Lung (tissue), 11 donors: ENCODE measurements at regions not wholly inside any gene's neighbourhood (a gene's known extent, or its start where the extent isn't known, plus 50 kb on each side); places are given as distances from the start of the nearest gene placed in this dataset.

Experiments used
- ATAC-seq: fragments of 200-7000 bp; cut with Tn5 transposase; one replicate; pipeline ENCODE4 v1.9.1; 2020; ENCODE audit warnings: moderate number of reproducible peaks; ENCODE audit not compliant: insufficient read depth, low FRiP score
- DNase-seq, 3 donors: peaks; one replicate each; pipeline ENCODE4 v3.0.0-alpha.2; 2013 to 2017
- H3K27ac ChIP-seq, 2 donors: one replicate each; pipeline ENCODE4 v1.5.1; 2013; ENCODE audit warnings: mild to moderate bottlenecking in 2 of 2, moderate library complexity in 2 of 2, control low read depth in 1 of 2, inconsistent platforms in 1 of 2, low read depth in 1 of 2, low read length in 1 of 2
- H3K27me3 ChIP-seq, 3 donors: one replicate each; pipeline ENCODE4 v1.5.1; 2013; ENCODE audit warnings: low read length in 2 of 3; ENCODE audit not compliant: control insufficient read depth in 3 of 3, insufficient read depth in 3 of 3
- H3K36me3 ChIP-seq, 4 donors: one replicate each; pipeline ENCODE4 v1.5.1; 2013; ENCODE audit warnings: low read length in 4 of 4, mild to moderate bottlenecking in 1 of 4, moderate library complexity in 1 of 4; ENCODE audit not compliant: control insufficient read depth in 4 of 4, insufficient read depth in 4 of 4
- H3K4me1 ChIP-seq, 5 donors: one replicate each; pipeline ENCODE4 v1.5.1; 2013; ENCODE audit warnings: low read length in 5 of 5, mild to moderate bottlenecking in 2 of 5, moderate library complexity in 1 of 5; ENCODE audit not compliant: control insufficient read depth in 5 of 5, insufficient read depth in 5 of 5
- H3K4me3 ChIP-seq: one replicate; pipeline ENCODE4 v1.5.1; 2013; ENCODE audit warnings: mild to moderate bottlenecking, control low read depth, moderate library complexity
- H3K9ac ChIP-seq, 2 donors: one replicate each; pipeline ENCODE4 v1.5.1; 2013; ENCODE audit warnings: low read length in 2 of 2, control low read depth in 1 of 2; ENCODE audit not compliant: insufficient read depth in 1 of 2
- H3K9me3 ChIP-seq, 4 donors: one replicate each; pipeline ENCODE4 v1.5.1; 2013; ENCODE audit warnings: low read length in 3 of 4, mild to moderate bottlenecking in 1 of 4, moderate library complexity in 1 of 4; ENCODE audit not compliant: control insufficient read depth in 4 of 4, insufficient read depth in 3 of 4
- WGBS, 2 donors: extraction: QIAGEN DNeasy Blood & Tissue Kit; methylation state at CpG; one replicate each; pipeline ENCODE4 v1.1.7; 2013; 5-methylcytosine and 5-hydroxymethylcytosine counted together
- TF ChIP-seq, protein P1 (sequence below): IDR thresholded peaks from 2 replicates; pipeline ENCODE4 v1.5.1; 2012; ENCODE audit warnings: mild to moderate bottlenecking; ENCODE audit errors: control extremely low read depth, extremely low read depth
- donor health status: control.
- donor health status: control.
- donor health status: Bipolar disorder and iron deficiency.
- donor health status: healthy.
- donor health status: DM: yes; HTN: yes; CAD: no.

DNA sequence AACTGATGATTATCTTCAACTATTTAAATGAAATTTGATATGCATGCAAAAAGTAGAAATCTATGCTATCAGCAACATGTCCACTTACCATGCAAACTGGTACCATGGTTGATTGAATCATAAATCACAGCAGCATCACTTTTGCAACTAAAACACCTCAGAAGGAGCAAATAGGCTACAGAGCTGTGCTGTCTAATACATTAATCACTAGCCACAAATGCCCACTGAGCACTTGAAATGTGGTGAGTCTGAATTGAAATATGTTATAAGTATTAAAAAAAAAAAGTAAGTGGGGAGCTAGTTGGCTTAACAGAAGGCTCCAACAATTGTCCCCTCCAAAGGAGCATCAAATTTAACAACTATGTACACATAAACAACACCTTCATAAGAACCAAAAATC is 112.5 kb downstream of the FAM114A2 start:
- DNase-seq (no peak), ATAC-seq (no peak)
- no peak overlapping the region for H3K4me3 ChIP-seq
- peaks cover 0 to 3% (median 0%) of the 10 kb centered on the region in 4 donors for H3K9me3 ChIP-seq
- no peak overlapping the region for H3K27ac ChIP-seq
- no peaks in the 10 kb centered on the region for H3K4me1 ChIP-seq
- no peaks in the 10 kb centered on the region for H3K27me3 ChIP-seq
- H3K9ac ChIP-seq: no peak overlapping the region
- H3K36me3 ChIP-seq: no peaks in the 10 kb centered on the region
- TF ChIP-seq, protein P1, sequence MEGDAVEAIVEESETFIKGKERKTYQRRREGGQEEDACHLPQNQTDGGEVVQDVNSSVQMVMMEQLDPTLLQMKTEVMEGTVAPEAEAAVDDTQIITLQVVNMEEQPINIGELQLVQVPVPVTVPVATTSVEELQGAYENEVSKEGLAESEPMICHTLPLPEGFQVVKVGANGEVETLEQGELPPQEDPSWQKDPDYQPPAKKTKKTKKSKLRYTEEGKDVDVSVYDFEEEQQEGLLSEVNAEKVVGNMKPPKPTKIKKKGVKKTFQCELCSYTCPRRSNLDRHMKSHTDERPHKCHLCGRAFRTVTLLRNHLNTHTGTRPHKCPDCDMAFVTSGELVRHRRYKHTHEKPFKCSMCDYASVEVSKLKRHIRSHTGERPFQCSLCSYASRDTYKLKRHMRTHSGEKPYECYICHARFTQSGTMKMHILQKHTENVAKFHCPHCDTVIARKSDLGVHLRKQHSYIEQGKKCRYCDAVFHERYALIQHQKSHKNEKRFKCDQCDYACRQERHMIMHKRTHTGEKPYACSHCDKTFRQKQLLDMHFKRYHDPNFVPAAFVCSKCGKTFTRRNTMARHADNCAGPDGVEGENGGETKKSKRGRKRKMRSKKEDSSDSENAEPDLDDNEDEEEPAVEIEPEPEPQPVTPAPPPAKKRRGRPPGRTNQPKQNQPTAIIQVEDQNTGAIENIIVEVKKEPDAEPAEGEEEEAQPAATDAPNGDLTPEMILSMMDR: no peak

DNA sequence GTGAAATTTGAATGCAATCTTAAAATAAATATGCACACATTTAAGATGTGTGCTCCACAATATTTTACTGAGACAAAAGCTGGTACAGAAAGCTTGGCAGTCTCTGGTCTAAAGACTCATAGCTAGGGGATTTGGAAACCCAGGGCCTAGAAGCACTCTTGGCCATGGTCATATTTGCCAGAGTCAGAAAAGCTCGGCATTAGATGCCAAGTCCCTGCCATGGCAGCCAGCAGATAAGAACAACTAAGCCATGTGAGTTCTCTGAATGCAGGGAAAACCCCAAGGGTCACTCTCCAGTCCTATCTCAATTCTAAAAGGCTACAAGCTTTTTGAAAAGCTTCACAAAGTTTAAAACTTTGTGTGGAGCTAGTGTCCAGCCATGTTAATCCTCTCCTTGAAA is 119.5 kb downstream of the FAM114A2 start:
- H3K36me3 ChIP-seq: no peaks in the 10 kb centered on the region
- no peaks in the 10 kb centered on the region for H3K27me3 ChIP-seq
- H3K4me3 ChIP-seq: no peak overlapping the region
- TF ChIP-seq, protein P1: no peak
- H3K9ac ChIP-seq: no peak overlapping the region
- WGBS, 2 donors: 54 to 74% methylated on average over 1 of the region's 1 CpG
- H3K9me3 ChIP-seq: peaks cover 0 to 7% (median under 1%) of the 10 kb centered on the region in 4 donors
- DNase-seq (no peak), ATAC-seq (no peak)
- no peak overlapping the region for H3K27ac ChIP-seq
- H3K4me1 ChIP-seq: no peaks in the 10 kb centered on the region

DNA sequence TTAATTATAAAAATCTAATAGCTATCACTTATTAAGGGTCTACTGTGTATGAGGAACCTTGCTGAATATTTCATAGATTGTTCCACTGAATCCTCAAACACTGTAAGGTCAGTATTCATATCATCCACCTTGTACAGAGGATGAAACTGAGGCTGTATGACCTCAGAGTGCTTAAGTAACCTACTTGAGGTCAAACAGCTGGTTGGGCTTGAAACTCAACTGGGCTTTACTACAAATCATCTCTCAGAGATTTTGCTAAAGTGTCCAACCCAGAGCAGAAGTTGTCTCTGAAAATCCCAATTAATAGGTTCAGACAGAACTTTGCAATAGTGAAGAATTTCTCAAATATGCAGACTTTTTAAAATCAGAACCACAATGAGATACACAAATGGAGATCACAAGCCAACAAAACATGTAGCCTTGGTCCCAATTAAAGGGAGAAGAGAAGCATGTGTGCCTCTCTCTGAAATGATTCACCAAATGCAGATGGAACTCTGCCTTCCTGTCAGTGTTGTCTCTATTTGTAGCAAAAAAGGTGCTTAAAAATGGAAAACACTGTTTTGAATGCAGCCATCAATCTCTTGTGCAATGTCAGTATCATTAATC is 131.4 kb downstream of the FAM114A2 start:
- no peak overlapping the region for H3K9ac ChIP-seq
- no peak for ATAC-seq
- H3K4me1 ChIP-seq: no peaks in the 10 kb centered on the region
- no peak for DNase-seq
- H3K4me3 ChIP-seq: no peak overlapping the region
- H3K27me3 ChIP-seq: no peaks in the 10 kb centered on the region
- peaks cover 0 to under 1% (median 0%) of the 10 kb centered on the region in 4 donors for H3K9me3 ChIP-seq
- H3K36me3 ChIP-seq: no peaks in the 10 kb centered on the region
- no peak overlapping the region for H3K27ac ChIP-seq
- TF ChIP-seq, protein P1: no peak

DNA sequence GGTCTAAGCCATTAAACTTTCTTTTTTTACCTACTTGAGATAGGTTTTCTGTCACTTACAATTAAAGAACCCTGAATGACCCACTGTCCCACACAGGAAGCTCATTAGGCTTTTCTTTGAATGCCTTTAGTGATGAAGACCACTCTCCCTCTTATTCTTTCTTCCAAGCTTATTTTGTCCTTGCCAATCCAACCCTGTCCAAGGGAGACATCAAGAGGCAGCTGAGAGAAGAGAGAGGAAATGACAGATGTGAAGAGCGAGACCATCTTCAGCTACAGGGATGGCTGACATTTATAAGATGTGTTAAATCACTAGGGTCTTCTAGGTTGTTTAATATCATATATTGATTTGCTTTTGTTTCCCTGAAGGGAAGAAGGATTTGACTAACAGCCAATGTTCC is 133.5 kb downstream of the FAM114A2 start:
- WGBS, 2 donors: 80 to 86% methylated on average over 1 of the region's 1 CpG
- no peak for ATAC-seq
- Histone ChIP-seq H3K9ac (no peak overlapping the region), H3K27ac (no peak overlapping the region), H3K9me3 (no peaks in the 10 kb centered on the region), H3K27me3 (no peaks in the 10 kb centered on the region), H3K36me3 (no peaks in the 10 kb centered on the region), H3K4me3 (no peak overlapping the region), H3K4me1 (no peaks in the 10 kb centered on the region)
- TF ChIP-seq, protein P1: no peak
- peak in 2 of 3 donors; percentile 18 to 29 for DNase-seq
